Caki2 (cell line): ENCODE measurements at regions not wholly inside any gene's neighbourhood (a gene's known extent, or its start where the extent isn't known, plus 50 kb on each side); places are given as distances from the start of the nearest gene placed in this dataset.

Source experiments
- DNase-seq: peaks from one replicate; pipeline ENCODE4 v3.0.0-alpha.2; 2015; ENCODE audit warnings: low read depth
- in situ Hi-C: cut with HindIII; loops from 2 replicates; pipeline ENCODE4 v1.10.0; 2016; ENCODE audit warnings: low sequenced_read_pairs, low pct_unique_long_range_greater_than_20kb, mixed read lengths

- in situ Hi-C loops, result no loop called here
- DNase-seq, result no peak
These were observed 110.9 kb upstream of the CCDC196 start for GRCh38 chr14:66375046-66375964.

GRCh38 chr14:66377574-66377973 is 108.6 kb upstream of the CCDC196 start:
- in situ Hi-C loops, result no loop called here
- DNase-seq, result no peak

- in situ Hi-C loops, result no loop called here
- DNase-seq, result no peak
These were observed 107.3 kb upstream of the CCDC196 start for GRCh38 chr14:66378712-66379505.

GRCh38 chr14:66380143-66380542 is 106.0 kb upstream of the CCDC196 start:
- in situ Hi-C loops, result no loop called here
- DNase-seq, result no peak

- in situ Hi-C loops, result no loop called here
- DNase-seq, result no peak
These were observed 104.4 kb upstream of the CCDC196 start for GRCh38 chr14:66381755-66382154.

GRCh38 chr14:66383257-66383656 is 102.9 kb upstream of the CCDC196 start:
- DNase-seq, result no peak
- in situ Hi-C loops, result no loop called here

GRCh38 chr14:66383771-66384170 is 102.4 kb upstream of the CCDC196 start:
- DNase-seq, result no peak
- in situ Hi-C loops, result no loop called here

GRCh38 chr14:66388516-66388915 is 97.7 kb upstream of the CCDC196 start:
- in situ Hi-C loops, result no loop called here
- no peak for DNase-seq

GRCh38 chr14:66389481-66389880 is 96.7 kb upstream of the CCDC196 start:
- in situ Hi-C loops, result no loop called here
- no peak for DNase-seq

GRCh38 chr14:66395300-66395699 is 90.9 kb upstream of the CCDC196 start:
- DNase-seq, result no peak
- in situ Hi-C loops, result no loop called here

GRCh38 chr14:66396164-66396563 is 90.0 kb upstream of the CCDC196 start:
- in situ Hi-C loops, result no loop called here

GRCh38 chr14:66398437-66398836 is 87.7 kb upstream of the CCDC196 start:
- DNase-seq, result no peak
- in situ Hi-C loops, result no loop called here

More at GRCh38 chr14:66396164-66396563, 90.0 kb upstream of the CCDC196 start:
- no peak for DNase-seq

GRCh38 chr14:66401449-66402095 is 84.6 kb upstream of the CCDC196 start:
- in situ Hi-C loops, result no loop called here
- DNase-seq, result no peak

- in situ Hi-C loops, result no loop called here
- DNase-seq, result no peak
These were observed 83.0 kb upstream of the CCDC196 start for GRCh38 chr14:66403183-66403582.

- DNase-seq, result no peak
- in situ Hi-C loops, result no loop called here
These were observed 82.1 kb upstream of the CCDC196 start for GRCh38 chr14:66404051-66404545.

- in situ Hi-C loops, result no loop called here
- no peak for DNase-seq
These were observed 81.0 kb upstream of the CCDC196 start for GRCh38 chr14:66405158-66405557.

GRCh38 chr14:66413901-66414300 is 72.3 kb upstream of the CCDC196 start:
- in situ Hi-C loops, result no loop called here
- DNase-seq, result no peak

GRCh38 chr14:66414511-66414910 is 71.7 kb upstream of the CCDC196 start:
- DNase-seq, result no peak
- in situ Hi-C loops, result no loop called here
